A549 (cell line): ENCODE measurements at regions not wholly inside any gene's neighbourhood (a gene's known extent, or its start where the extent isn't known, plus 50 kb on each side); places are given as distances from the start of the nearest gene placed in this dataset.

ENCODE experiments used
- ATAC-seq, 2 experiments: fragments of 200-7000 bp in 1 of 2; fragments of >200 bp in 1 of 2; cut with Nextera tagmentation in 1 of 2; cut with Tn5 transposase in 1 of 2; 3 replicates each; pipeline versions ENCODE4 v1.8.0 to v1.9.1; 2018 to 2020; ENCODE audit warnings: mild to moderate bottlenecking in 1 of 2, moderate library complexity in 1 of 2
- CTCF ChIA-PET: fragments of 300-600 bp; sonication (Branson Sonifier 250); formaldehyde crosslinking; extraction: SDS; loops from one replicate; lab custom pipeline; 2021; ENCODE audit warnings: antibody characterized with exemption, inconsistent platforms; lab: Yijun Ruan, JAX
- POLR2A ChIA-PET: fragments of 350-600 bp; formaldehyde crosslinking; extraction: SDS; loops from one replicate; lab custom pipeline; 2021; ENCODE audit warnings: antibody characterized with exemption, inconsistent platforms; lab: Yijun Ruan, JAX
- DNase-seq, 2 experiments: peaks; one replicate each; pipeline versions ENCODE4 v3.0.0 to v3.0.0-alpha.2; 2011 to 2016; ENCODE audit warnings: low read depth in 1 of 2, low spot score in 1 of 2
- FAIRE-seq: peaks from 2 replicates; lab custom pipeline; 2011; peaks lifted over from hg19 to GRCh38; lab: Jason Lieb, UNC
- H3K27ac ChIP-seq, 2 experiments: fragments of >200 bp; sonication (Bioruptor Twin); formaldehyde crosslinking; 3 replicates each; pipeline ENCODE4 v1.5.1; 2016 to 2017
- H3K4me1 ChIP-seq: fragments of >200 bp; sonication (Bioruptor Twin); formaldehyde crosslinking; 3 replicates; pipeline ENCODE4 v1.6.1; 2016
- H3K4me2 ChIP-seq: fragments of >200 bp; sonication (Bioruptor Twin); formaldehyde crosslinking; 3 replicates; pipeline ENCODE4 v1.6.1; 2016
- H3K4me3 ChIP-seq: fragments of >200 bp; sonication (Bioruptor Twin); formaldehyde crosslinking; 3 replicates; pipeline ENCODE4 v1.5.1; 2016
- H3K9me3 ChIP-seq: fragments of >200 bp; sonication (Bioruptor Twin); formaldehyde crosslinking; 3 replicates; pipeline ENCODE4 v1.6.1; 2016
- BHLHE40 ChIP-seq: IDR thresholded peaks from 2 replicates; pipeline ENCODE4 v1.6.1; 2012; ENCODE audit warnings: low read depth, low read length, inconsistent platforms
- CBX2 ChIP-seq: fragments of 200-600 bp; sonication (generic); IDR thresholded peaks from 2 replicates; pipeline ENCODE4 v1.6.1; 2016; ENCODE audit warnings: low read depth, mild to moderate bottlenecking, borderline replicate concordance
- CHD2 ChIP-seq: fragments of 150-350 bp; IDR thresholded peaks from 2 replicates; pipeline ENCODE4 v1.6.1; 2014; ENCODE audit warnings: low read length; ENCODE audit not compliant: partially characterized antibody
- CHD4 ChIP-seq: fragments of 200-600 bp; sonication (generic); IDR thresholded peaks from 2 replicates; pipeline ENCODE4 v1.6.1; 2016; ENCODE audit warnings: antibody characterized with exemption, mild to moderate bottlenecking, borderline replicate concordance
- EP300 ChIP-seq, 2 experiments: fragments of >200 bp; sonication (Bioruptor Twin); formaldehyde crosslinking; IDR thresholded peaks; 2 replicates in 1 of 2; 3 replicates in 1 of 2; pipeline ENCODE4 v1.6.1; 2016 to 2017
- ESRRA ChIP-seq: fragments of 150-350 bp; IDR thresholded peaks from 2 replicates; pipeline ENCODE4 v1.6.1; 2014; ENCODE audit warnings: mild to moderate bottlenecking, low read length, borderline replicate concordance
- FOSB ChIP-seq: fragments of 250-450 bp; sonication (Bioruptor Pico); IDR thresholded peaks from 2 replicates; pipeline ENCODE4 v1.5.0; 2020; ENCODE audit warnings: mild to moderate bottlenecking, moderate library complexity
- GATA3 ChIP-seq: IDR thresholded peaks from 2 replicates; pipeline ENCODE4 v1.6.1; 2012; ENCODE audit warnings: borderline replicate concordance
- HOXA7 ChIP-seq: fragments of 250-450 bp; sonication (Bioruptor Pico); IDR thresholded peaks from 2 replicates; pipeline ENCODE4 v1.5.0; 2020; ENCODE audit warnings: mild to moderate bottlenecking, moderate library complexity
- KDM1A ChIP-seq: fragments of 200-600 bp; sonication (generic); IDR thresholded peaks from 2 replicates; pipeline ENCODE4 v1.6.1; 2016; ENCODE audit warnings: low read depth, mild to moderate bottlenecking
- MAFK ChIP-seq: fragments of 450-650 bp; IDR thresholded peaks from 2 replicates; pipeline ENCODE4 v1.6.1; 2014; ENCODE audit not compliant: partially characterized antibody
- MAZ ChIP-seq: fragments of 150-350 bp; IDR thresholded peaks from 2 replicates; pipeline ENCODE4 v1.6.1; 2014; ENCODE audit warnings: antibody characterized with exemption, low read depth, low read length, borderline replicate concordance
- NPAS2 ChIP-seq: fragments of 250-450 bp; sonication (Bioruptor Pico); IDR thresholded peaks from 2 replicates; pipeline ENCODE4 v1.8.0; 2022; ENCODE audit warnings: mild to moderate bottlenecking, moderate library complexity, borderline replicate concordance
- PHF8 ChIP-seq: fragments of 200-600 bp; sonication (generic); IDR thresholded peaks from 2 replicates; pipeline ENCODE4 v1.6.1; 2016; ENCODE audit warnings: low read depth, mild to moderate bottlenecking, antibody characterized with exemption, moderate library complexity, borderline replicate concordance
- POLR2AphosphoS2 ChIP-seq: conservative IDR thresholded peaks from 2 replicates; pipeline ENCODE4 v1.6.1; 2012; ENCODE audit warnings: low read length, improper control_type of control experiment, inconsistent platforms
- RAD21 ChIP-seq, 2 experiments: fragments of >200 bp in 1 of 2; sonication (Bioruptor Twin) in 1 of 2; formaldehyde crosslinking in 1 of 2; IDR thresholded peaks in 1 of 2; conservative IDR thresholded peaks in 1 of 2; 2 replicates in 1 of 2; 3 replicates in 1 of 2; pipeline ENCODE4 v1.6.1; 2012 to 2018; ENCODE audit warnings: inconsistent platforms in 1 of 2
- RARB ChIP-seq: fragments of 250-450 bp; sonication (Bioruptor Pico); IDR thresholded peaks from 2 replicates; pipeline ENCODE4 v1.8.0; 2021; ENCODE audit warnings: mild to moderate bottlenecking, moderate library complexity
- TFCP2L1 ChIP-seq: fragments of 250-450 bp; sonication (Bioruptor Pico); IDR thresholded peaks from 2 replicates; pipeline ENCODE4 v1.5.0; 2021; ENCODE audit warnings: mild to moderate bottlenecking
- TP53 ChIP-seq: fragments of 250-450 bp; sonication (Bioruptor Pico); IDR thresholded peaks from 2 replicates; pipeline ENCODE4 v1.5.0; 2021; ENCODE audit warnings: mild to moderate bottlenecking, moderate library complexity
- ZFP36 ChIP-seq: fragments of 450-650 bp; IDR thresholded peaks from 2 replicates; pipeline ENCODE4 v1.6.1; 2014; ENCODE audit warnings: borderline replicate concordance; ENCODE audit not compliant: partially characterized antibody
- WGBS: methylation state at CpG from one replicate; pipeline ENCODE4 v1.1.6; 2017; ENCODE audit errors: missing lambda C conversion rate; 5-methylcytosine and 5-hydroxymethylcytosine counted together
- TF ChIP-seq, protein P1 (sequence below): fragments of 200-600 bp; sonication (generic); IDR thresholded peaks from 2 replicates; pipeline ENCODE4 v1.6.1; 2016; ENCODE audit warnings: antibody characterized with exemption, mild to moderate bottlenecking, moderate library complexity
- TF ChIP-seq, protein P2 (sequence below): fragments of 450-650 bp; IDR thresholded peaks from 2 replicates; pipeline ENCODE4 v1.6.1; 2014; ENCODE audit warnings: antibody characterized with exemption
- TF ChIP-seq, protein P3 (sequence below): IDR thresholded peaks from 2 replicates; pipeline ENCODE4 v1.6.1; 2012
- TF ChIP-seq, protein P4 (sequence below): fragments of >200 bp; sonication (Bioruptor Twin); formaldehyde crosslinking; IDR thresholded peaks from 3 replicates; pipeline ENCODE4 v1.5.1; 2016

DNA sequence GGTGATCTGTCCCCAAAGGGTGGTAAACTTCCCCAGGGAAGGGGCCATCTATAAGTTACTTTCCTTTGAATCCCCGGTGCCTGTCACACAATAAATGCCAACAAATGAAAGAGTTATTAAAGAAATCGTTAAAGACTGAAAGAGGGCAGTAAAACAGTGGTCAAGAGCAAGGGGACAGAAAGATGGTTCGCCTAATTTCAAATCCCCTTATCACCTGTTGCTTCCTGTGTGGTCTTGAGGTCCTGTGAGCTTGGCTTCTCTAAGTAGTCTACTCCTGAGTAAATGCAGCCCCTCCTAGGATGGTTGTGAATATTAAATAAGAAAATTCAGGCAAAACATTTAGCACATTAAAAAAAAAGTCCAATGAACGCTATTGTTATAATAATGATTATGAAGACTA lies 225.7 kb upstream of the ADAMTS9 start (continued):
- TF ChIP-seq, protein P1, sequence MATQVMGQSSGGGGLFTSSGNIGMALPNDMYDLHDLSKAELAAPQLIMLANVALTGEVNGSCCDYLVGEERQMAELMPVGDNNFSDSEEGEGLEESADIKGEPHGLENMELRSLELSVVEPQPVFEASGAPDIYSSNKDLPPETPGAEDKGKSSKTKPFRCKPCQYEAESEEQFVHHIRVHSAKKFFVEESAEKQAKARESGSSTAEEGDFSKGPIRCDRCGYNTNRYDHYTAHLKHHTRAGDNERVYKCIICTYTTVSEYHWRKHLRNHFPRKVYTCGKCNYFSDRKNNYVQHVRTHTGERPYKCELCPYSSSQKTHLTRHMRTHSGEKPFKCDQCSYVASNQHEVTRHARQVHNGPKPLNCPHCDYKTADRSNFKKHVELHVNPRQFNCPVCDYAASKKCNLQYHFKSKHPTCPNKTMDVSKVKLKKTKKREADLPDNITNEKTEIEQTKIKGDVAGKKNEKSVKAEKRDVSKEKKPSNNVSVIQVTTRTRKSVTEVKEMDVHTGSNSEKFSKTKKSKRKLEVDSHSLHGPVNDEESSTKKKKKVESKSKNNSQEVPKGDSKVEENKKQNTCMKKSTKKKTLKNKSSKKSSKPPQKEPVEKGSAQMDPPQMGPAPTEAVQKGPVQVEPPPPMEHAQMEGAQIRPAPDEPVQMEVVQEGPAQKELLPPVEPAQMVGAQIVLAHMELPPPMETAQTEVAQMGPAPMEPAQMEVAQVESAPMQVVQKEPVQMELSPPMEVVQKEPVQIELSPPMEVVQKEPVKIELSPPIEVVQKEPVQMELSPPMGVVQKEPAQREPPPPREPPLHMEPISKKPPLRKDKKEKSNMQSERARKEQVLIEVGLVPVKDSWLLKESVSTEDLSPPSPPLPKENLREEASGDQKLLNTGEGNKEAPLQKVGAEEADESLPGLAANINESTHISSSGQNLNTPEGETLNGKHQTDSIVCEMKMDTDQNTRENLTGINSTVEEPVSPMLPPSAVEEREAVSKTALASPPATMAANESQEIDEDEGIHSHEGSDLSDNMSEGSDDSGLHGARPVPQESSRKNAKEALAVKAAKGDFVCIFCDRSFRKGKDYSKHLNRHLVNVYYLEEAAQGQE: no peak
- no peak for TF ChIP-seq BHLHE40

DNA sequence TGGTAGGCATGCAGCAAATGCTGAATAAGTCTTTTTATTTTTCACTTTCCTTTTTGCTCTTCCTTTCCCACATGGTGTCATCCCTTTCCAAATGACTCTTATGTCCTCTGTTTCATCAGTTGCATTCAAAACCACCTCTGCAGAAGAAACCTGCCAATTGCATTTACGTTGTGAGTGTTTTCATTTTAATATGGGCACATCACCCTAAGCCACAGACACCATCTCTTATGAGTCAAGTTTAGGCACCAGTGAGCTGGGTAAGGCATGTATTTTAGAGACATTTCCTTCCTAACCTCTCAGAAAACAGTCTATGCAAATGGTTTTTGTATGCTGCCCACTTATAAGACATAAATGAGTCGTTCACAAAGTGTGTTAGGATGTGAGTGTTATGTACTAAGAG lies 223.3 kb upstream of the ADAMTS9 start:
- ATAC-seq (no peak), FAIRE-seq (no peak), DNase-seq (no peak)
- ChIA-PET CTCF (no interaction called here), POLR2A (no interaction called here)
- TF ChIP-seq PHF8: no peak
- TF ChIP-seq CBX2: no peak
- no peak for TF ChIP-seq KDM1A
- TF ChIP-seq GATA3: no peak
- no peak for TF ChIP-seq NPAS2 (CRISPR knock-in tag)
- TF ChIP-seq POLR2AphosphoS2: no peak
- TF ChIP-seq, protein P2, sequence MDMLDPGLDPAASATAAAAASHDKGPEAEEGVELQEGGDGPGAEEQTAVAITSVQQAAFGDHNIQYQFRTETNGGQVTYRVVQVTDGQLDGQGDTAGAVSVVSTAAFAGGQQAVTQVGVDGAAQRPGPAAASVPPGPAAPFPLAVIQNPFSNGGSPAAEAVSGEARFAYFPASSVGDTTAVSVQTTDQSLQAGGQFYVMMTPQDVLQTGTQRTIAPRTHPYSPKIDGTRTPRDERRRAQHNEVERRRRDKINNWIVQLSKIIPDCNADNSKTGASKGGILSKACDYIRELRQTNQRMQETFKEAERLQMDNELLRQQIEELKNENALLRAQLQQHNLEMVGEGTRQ: no peak
- H3K4me2 ChIP-seq: no peak overlapping the region
- H3K4me1 ChIP-seq: no peaks in the 10 kb centered on the region
- no peak overlapping the region for H3K4me3 ChIP-seq
- no peaks in the 10 kb centered on the region for H3K9me3 ChIP-seq
- WGBS: 3% methylated on average over 2 of the region's 2 CpGs
- no peak overlapping the region for H3K27ac ChIP-seq

DNA sequence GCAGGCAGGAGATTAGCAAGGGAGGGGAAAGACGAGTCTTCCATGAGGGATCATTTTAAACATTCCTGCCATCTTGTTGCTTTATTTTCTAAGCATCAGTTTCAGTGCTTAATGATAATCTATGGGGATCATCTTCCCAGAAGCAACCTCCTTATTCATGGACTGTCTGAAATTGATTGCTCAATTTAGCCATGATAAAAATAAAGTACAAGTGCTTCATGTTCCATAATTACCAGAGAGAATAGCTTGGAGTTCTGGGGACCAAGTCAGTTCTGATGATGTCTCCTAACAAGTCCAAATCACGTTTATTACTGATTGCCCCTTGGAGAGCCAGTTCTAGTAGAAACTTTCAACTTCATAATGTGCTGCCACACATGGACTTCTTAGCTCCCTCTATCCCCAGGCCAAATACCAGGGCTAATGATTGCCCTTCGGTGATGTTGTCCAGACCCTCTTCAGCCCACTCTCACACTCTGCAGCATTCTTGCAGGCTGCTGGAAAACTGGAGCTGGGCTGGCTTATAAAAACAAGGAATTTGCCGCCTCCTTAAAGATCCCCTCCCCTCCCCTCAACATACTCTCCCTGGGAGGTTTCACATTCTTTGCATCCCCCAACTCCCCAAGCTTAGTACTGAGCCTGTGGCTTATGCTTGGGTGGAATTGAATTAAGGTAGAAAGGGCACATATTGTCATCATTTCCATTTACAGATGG lies 222.1 kb upstream of the ADAMTS9 start:
- no peak for TF ChIP-seq ESRRA
- no peak for TF ChIP-seq NPAS2 (CRISPR knock-in tag)
- no peak for TF ChIP-seq KDM1A
- TF ChIP-seq POLR2AphosphoS2: no peak
- TF ChIP-seq, protein P3, sequence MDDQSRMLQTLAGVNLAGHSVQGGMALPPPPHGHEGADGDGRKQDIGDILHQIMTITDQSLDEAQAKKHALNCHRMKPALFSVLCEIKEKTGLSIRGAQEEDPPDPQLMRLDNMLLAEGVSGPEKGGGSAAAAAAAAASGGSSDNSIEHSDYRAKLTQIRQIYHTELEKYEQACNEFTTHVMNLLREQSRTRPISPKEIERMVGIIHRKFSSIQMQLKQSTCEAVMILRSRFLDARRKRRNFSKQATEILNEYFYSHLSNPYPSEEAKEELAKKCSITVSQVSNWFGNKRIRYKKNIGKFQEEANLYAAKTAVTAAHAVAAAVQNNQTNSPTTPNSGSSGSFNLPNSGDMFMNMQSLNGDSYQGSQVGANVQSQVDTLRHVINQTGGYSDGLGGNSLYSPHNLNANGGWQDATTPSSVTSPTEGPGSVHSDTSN: no peak
- no peak for TF ChIP-seq FOSB (CRISPR knock-in tag)
- TF ChIP-seq, all 56 proteins: peak for 0
- ATAC-seq: no peak

DNA sequence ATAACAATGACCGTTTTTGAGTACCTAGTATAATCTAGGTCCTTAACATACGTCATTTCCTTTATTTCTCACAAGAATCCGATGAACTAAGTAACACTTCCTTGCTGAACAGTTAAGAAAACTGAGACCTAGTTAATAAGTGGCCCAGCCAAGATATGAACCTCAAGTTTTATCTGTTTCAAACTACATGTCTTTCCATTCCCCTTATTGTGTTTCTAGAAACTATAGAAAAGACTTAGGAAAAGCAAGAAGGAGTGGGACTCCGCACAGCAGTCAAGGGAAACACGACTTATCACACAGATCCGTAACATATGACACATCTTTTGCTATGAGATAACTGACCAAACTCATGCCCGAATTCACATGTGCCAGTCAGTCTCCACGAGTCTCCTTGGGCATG lies 221.2 kb upstream of the ADAMTS9 start:
- ATAC-seq (no peak), FAIRE-seq (no peak), DNase-seq (no peak)
- ChIA-PET POLR2A (no interaction called here), CTCF (no interaction called here)
- WGBS: 30% methylated on average over 8 of the region's 8 CpGs
- Histone ChIP-seq H3K9me3 (no peaks in the 10 kb centered on the region), H3K4me3 (no peak overlapping the region), H3K27ac (no peak overlapping the region), H3K4me2 (no peak overlapping the region), H3K4me1 (no peaks in the 10 kb centered on the region)
- TF ChIP-seq, protein P2: no peak
- TF ChIP-seq MAZ (no peak), RARB (CRISPR knock-in tag) (no peak), TP53 (CRISPR knock-in tag) (no peak), RAD21 (conservative IDR thresholded peaks at IDR 0.05 in 1 of 2, IDR thresholded peaks at IDR 0.05 in 1 of 2) (no peak), CHD2 (no peak), HOXA7 (CRISPR knock-in tag) (no peak), ZFP36 (no peak), TFCP2L1 (CRISPR knock-in tag) (no peak), MAFK (no peak), CHD4 (no peak), EP300 (IDR thresholded peaks at IDR 0.05) (no peak)
- TF ChIP-seq, protein P4, sequence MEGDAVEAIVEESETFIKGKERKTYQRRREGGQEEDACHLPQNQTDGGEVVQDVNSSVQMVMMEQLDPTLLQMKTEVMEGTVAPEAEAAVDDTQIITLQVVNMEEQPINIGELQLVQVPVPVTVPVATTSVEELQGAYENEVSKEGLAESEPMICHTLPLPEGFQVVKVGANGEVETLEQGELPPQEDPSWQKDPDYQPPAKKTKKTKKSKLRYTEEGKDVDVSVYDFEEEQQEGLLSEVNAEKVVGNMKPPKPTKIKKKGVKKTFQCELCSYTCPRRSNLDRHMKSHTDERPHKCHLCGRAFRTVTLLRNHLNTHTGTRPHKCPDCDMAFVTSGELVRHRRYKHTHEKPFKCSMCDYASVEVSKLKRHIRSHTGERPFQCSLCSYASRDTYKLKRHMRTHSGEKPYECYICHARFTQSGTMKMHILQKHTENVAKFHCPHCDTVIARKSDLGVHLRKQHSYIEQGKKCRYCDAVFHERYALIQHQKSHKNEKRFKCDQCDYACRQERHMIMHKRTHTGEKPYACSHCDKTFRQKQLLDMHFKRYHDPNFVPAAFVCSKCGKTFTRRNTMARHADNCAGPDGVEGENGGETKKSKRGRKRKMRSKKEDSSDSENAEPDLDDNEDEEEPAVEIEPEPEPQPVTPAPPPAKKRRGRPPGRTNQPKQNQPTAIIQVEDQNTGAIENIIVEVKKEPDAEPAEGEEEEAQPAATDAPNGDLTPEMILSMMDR: no peak

More for the DNA sequence above, 222.1 kb upstream of the ADAMTS9 start:
- FAIRE-seq (no peak), DNase-seq (no peak)
- H3K4me1 ChIP-seq: no peaks in the 10 kb centered on the region
- H3K9me3 ChIP-seq: no peaks in the 10 kb centered on the region
- H3K27ac ChIP-seq: no peak overlapping the region
- no peak overlapping the region for H3K4me2 ChIP-seq
- H3K4me3 ChIP-seq: no peak overlapping the region
- ChIA-PET CTCF (no interaction called here), POLR2A (no interaction called here)
- WGBS: 11% methylated on average over 4 of the region's 4 CpGs
